ENCODE measurements at regions not wholly inside any gene's neighbourhood (a gene's known extent, or its start where the extent isn't known, plus 50 kb on each side); places are given as distances from the start of the nearest gene placed in this dataset.
"Not testable (repeated sequence)": the region's sequence is repeated elsewhere in the genome, so short reads cannot be mapped to it uniquely, and the experiment has no call there.

GRCh38 chr13:87736849-87737385 lies 65.7 kb downstream of the SLITRK5 start:
- no peak for DNase-seq

- no peak for DNase-seq
These were observed 82.9 kb downstream of the SLITRK5 start for GRCh38 chr13:87754097-87754496.

GRCh38 chr13:87769445-87769844 lies 98.3 kb downstream of the SLITRK5 start:
- DNase-seq = no peak

- no peak for DNase-seq
These were observed 106.2 kb downstream of the SLITRK5 start for GRCh38 chr13:87777387-87777786.

- no peak for DNase-seq
These were observed 107.0 kb downstream of the SLITRK5 start for GRCh38 chr13:87778128-87778527.

GRCh38 chr13:87779426-87779825 lies 108.3 kb downstream of the SLITRK5 start:
- DNase-seq = no peak

- no peak for DNase-seq
These were observed 112.2 kb downstream of the SLITRK5 start for GRCh38 chr13:87783366-87783765.

GRCh38 chr13:87788363-87788762 lies 117.2 kb downstream of the SLITRK5 start:
- no peak for DNase-seq

GRCh38 chr13:87792878-87793277 lies 121.7 kb downstream of the SLITRK5 start:
- DNase-seq = no peak

- DNase-seq = peak in 1 of 2 experiments; percentile 44
These were observed 127.4 kb downstream of the SLITRK5 start for GRCh38 chr13:87798536-87798935.

- DNase-seq = no peak
These were observed 139.2 kb downstream of the SLITRK5 start for GRCh38 chr13:87810391-87810801.

GRCh38 chr13:87810920-87811344 lies 139.8 kb downstream of the SLITRK5 start:
- DNase-seq = no peak

GRCh38 chr13:87814403-87814802 lies 143.2 kb downstream of the SLITRK5 start:
- no peak for DNase-seq

- DNase-seq = no peak
These were observed 149.1 kb downstream of the SLITRK5 start for GRCh38 chr13:87820241-87820640.

- no peak for DNase-seq
These were observed 150.3 kb downstream of the SLITRK5 start for GRCh38 chr13:87821512-87821911.

GRCh38 chr13:87826301-87826700 lies 155.1 kb downstream of the SLITRK5 start:
- not testable (repeated sequence) for DNase-seq

- DNase-seq = no peak
These were observed 156.3 kb downstream of the SLITRK5 start for GRCh38 chr13:87827479-87827878.

GRCh38 chr13:87837522-87837921 lies 166.4 kb downstream of the SLITRK5 start:
- no peak for DNase-seq

GRCh38 chr13:87837946-87838345 lies 166.8 kb downstream of the SLITRK5 start:
- DNase-seq = no peak

- DNase-seq = no peak
These were observed 180.2 kb downstream of the SLITRK5 start for GRCh38 chr13:87851410-87851809.

GRCh38 chr13:87855553-87855952 lies 184.4 kb downstream of the SLITRK5 start:
- no peak for DNase-seq

GRCh38 chr13:87859261-87859660 lies 188.1 kb downstream of the SLITRK5 start:
- DNase-seq = no peak

GRCh38 chr13:87867426-87867825 lies 196.3 kb downstream of the SLITRK5 start:
- no peak for DNase-seq

GRCh38 chr13:87868731-87869130 lies 197.6 kb downstream of the SLITRK5 start:
- no peak for DNase-seq

- no peak for DNase-seq
These were observed 201.6 kb downstream of the SLITRK5 start for GRCh38 chr13:87872813-87873212.

GRCh38 chr13:87877477-87877876 lies 206.3 kb downstream of the SLITRK5 start:
- no peak for DNase-seq
